ENCODE measurements at regions not wholly inside any gene's neighbourhood (a gene's known extent, or its start where the extent isn't known, plus 50 kb on each side); places are given as distances from the start of the nearest gene placed in this dataset.
"Not testable (repeated sequence)": the region's sequence is repeated elsewhere in the genome, so short reads cannot be mapped to it uniquely, and the experiment has no call there.

GRCh38 chr18:66994790-66995189 lies 390.9 kb upstream of the CDH19 start:
- no peak for DNase-seq

- no peak for DNase-seq
Observed at GRCh38 chr18:66993492-66993891, 389.6 kb upstream of the CDH19 start.

GRCh38 chr18:66990909-66991308 lies 387.0 kb upstream of the CDH19 start:
- DNase-seq = no peak

GRCh38 chr18:66979009-66979408 lies 375.1 kb upstream of the CDH19 start:
- no peak for DNase-seq

GRCh38 chr18:66972681-66973080 lies 368.8 kb upstream of the CDH19 start:
- no peak for DNase-seq

GRCh38 chr18:66971960-66972359 lies 368.1 kb upstream of the CDH19 start:
- no peak for DNase-seq

GRCh38 chr18:66966171-66966570 lies 362.3 kb upstream of the CDH19 start:
- DNase-seq = no peak

GRCh38 chr18:66958309-66958708 lies 354.4 kb upstream of the CDH19 start:
- no peak for DNase-seq

- DNase-seq = no peak
Observed at GRCh38 chr18:66951750-66952149, 347.9 kb upstream of the CDH19 start.

- no peak for DNase-seq
Observed at GRCh38 chr18:66949419-66949818, 345.5 kb upstream of the CDH19 start.

- DNase-seq = no peak
Observed at GRCh38 chr18:66937546-66937945, 333.7 kb upstream of the CDH19 start.

- no peak for DNase-seq
Observed at GRCh38 chr18:66931010-66931409, 327.1 kb upstream of the CDH19 start.

GRCh38 chr18:66916834-66917233 lies 312.9 kb upstream of the CDH19 start:
- no peak for DNase-seq

- no peak for DNase-seq
Observed at GRCh38 chr18:66900837-66901236, 296.9 kb upstream of the CDH19 start.

- no peak for DNase-seq
Observed at GRCh38 chr18:66895631-66896030, 291.7 kb upstream of the CDH19 start.

- DNase-seq = no peak
Observed at GRCh38 chr18:66894851-66895250, 291.0 kb upstream of the CDH19 start.

GRCh38 chr18:66892388-66892787 lies 288.5 kb upstream of the CDH19 start:
- DNase-seq = not testable (repeated sequence)

- no peak for DNase-seq
Observed at GRCh38 chr18:66874812-66875474, 271.1 kb upstream of the CDH19 start.

- no peak for DNase-seq
Observed at GRCh38 chr18:66874375-66874774, 270.5 kb upstream of the CDH19 start.

- DNase-seq = no peak
Observed at GRCh38 chr18:66873899-66874298, 270.0 kb upstream of the CDH19 start.

GRCh38 chr18:66872277-66872676 lies 268.4 kb upstream of the CDH19 start:
- DNase-seq = no peak

GRCh38 chr18:66867653-66868052 lies 263.8 kb upstream of the CDH19 start:
- no peak for DNase-seq

GRCh38 chr18:66866427-66866940 lies 262.6 kb upstream of the CDH19 start:
- not testable (repeated sequence) for DNase-seq

GRCh38 chr18:66838340-66838987 lies 234.6 kb upstream of the CDH19 start:
- DNase-seq = no peak

GRCh38 chr18:66833646-66834045 lies 229.8 kb upstream of the CDH19 start:
- DNase-seq = no peak
